ENCODE measurements at regions not wholly inside any gene's neighbourhood (a gene's known extent, or its start where the extent isn't known, plus 50 kb on each side); places are given as distances from the start of the nearest gene placed in this dataset.

GRCh38 chr7:17060051-17060450 lies 178.3 kb upstream of the AGR3 start:
- no peaks in the 10 kb centered on the region for H3K27me3 Mint-ChIP-seq (ENCODE audit: low read depth)
- H3K9ac ChIP-seq (ENCODE audit: extremely low read depth, insufficient read length, low read length), result no peak overlapping the region
- no peak overlapping the region for H3K4me3 Mint-ChIP-seq
- H2BK5ac ChIP-seq (ENCODE audit: insufficient read length, low read length), result no peak overlapping the region
- H3K23ac ChIP-seq (ENCODE audit: insufficient read length, low read depth, low read length), result no peak overlapping the region
- no peaks in the 10 kb centered on the region for H3K9me3 ChIP-seq (ENCODE audit: control insufficient read depth, low read depth, low read length)
- no peaks in the 10 kb centered on the region for H3K9me3 Mint-ChIP-seq
- H4K20me1 ChIP-seq (ENCODE audit: control insufficient read depth, insufficient read depth, insufficient read length), result no peaks in the 10 kb centered on the region
- TF ChIP-seq, protein P1, sequence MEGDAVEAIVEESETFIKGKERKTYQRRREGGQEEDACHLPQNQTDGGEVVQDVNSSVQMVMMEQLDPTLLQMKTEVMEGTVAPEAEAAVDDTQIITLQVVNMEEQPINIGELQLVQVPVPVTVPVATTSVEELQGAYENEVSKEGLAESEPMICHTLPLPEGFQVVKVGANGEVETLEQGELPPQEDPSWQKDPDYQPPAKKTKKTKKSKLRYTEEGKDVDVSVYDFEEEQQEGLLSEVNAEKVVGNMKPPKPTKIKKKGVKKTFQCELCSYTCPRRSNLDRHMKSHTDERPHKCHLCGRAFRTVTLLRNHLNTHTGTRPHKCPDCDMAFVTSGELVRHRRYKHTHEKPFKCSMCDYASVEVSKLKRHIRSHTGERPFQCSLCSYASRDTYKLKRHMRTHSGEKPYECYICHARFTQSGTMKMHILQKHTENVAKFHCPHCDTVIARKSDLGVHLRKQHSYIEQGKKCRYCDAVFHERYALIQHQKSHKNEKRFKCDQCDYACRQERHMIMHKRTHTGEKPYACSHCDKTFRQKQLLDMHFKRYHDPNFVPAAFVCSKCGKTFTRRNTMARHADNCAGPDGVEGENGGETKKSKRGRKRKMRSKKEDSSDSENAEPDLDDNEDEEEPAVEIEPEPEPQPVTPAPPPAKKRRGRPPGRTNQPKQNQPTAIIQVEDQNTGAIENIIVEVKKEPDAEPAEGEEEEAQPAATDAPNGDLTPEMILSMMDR (conservative IDR thresholded peaks at IDR 0.05), result no peak
- no peak overlapping the region for H4K5ac ChIP-seq (ENCODE audit: insufficient read length, low read depth, low read length)
- H2BK12ac ChIP-seq (ENCODE audit: insufficient read length, low read depth, low read length), result no peak overlapping the region
- no peaks in the 10 kb centered on the region for H3K4me1 ChIP-seq (ENCODE audit: insufficient read depth, low read length)
- H3K79me1 ChIP-seq (ENCODE audit: insufficient read depth, low read depth, low read length, poor library complexity, severe bottlenecking), result no peaks in the 10 kb centered on the region
- H3K79me2 ChIP-seq (ENCODE audit: insufficient read depth, low read length), result no peaks in the 10 kb centered on the region
- H3K27ac Mint-ChIP-seq, result no peak overlapping the region
- no peak overlapping the region for H2BK20ac ChIP-seq (ENCODE audit: low read depth, low read length, poor library complexity, severe bottlenecking)
- H2AFZ ChIP-seq (ENCODE audit: low read length), result no peak overlapping the region
- no CpG with 5 or more reads among the region's 3 CpGs for WGBS (ENCODE audit: extremely low coverage, insufficient read length, low lambda C conversion rate)
- no peaks in the 10 kb centered on the region for H3K23me2 ChIP-seq (ENCODE audit: insufficient read length, low read depth, low read length, poor library complexity, severe bottlenecking)
- H4K91ac ChIP-seq (ENCODE audit: insufficient read length, low read depth, low read length), result no peak overlapping the region
- no peaks in the 10 kb centered on the region for H3K4me1 Mint-ChIP-seq
- H3K4ac ChIP-seq (ENCODE audit: low read depth, low read length), result no peak overlapping the region
- no peak overlapping the region for H3K14ac ChIP-seq (ENCODE audit: insufficient read depth, low read length)
- H3K27ac ChIP-seq (ENCODE audit: insufficient read length, low read depth, low read length), result no peak overlapping the region
- H3K56ac ChIP-seq (ENCODE audit: insufficient read length, low read depth, low read length), result no peak overlapping the region
- H2AK5ac ChIP-seq (ENCODE audit: insufficient read length, low read length), result no peak overlapping the region
- no peak for DNase-seq
- H3K4me2 ChIP-seq (ENCODE audit: insufficient read depth, insufficient read length, low read length), result no peak overlapping the region
- H3K18ac ChIP-seq (ENCODE audit: insufficient read length, low read depth, low read length), result no peak overlapping the region
- no peak overlapping the region for H3T11ph ChIP-seq (ENCODE audit: low read length)
- H4K8ac ChIP-seq (replicated peaks; ENCODE audit: insufficient read length, low read depth, low read length), result no peak overlapping the region
- H3K36me3 Mint-ChIP-seq (ENCODE audit: insufficient read depth in 1 of 3, low read depth in 3 of 3), result no peaks in the 10 kb centered on the region
- H3K27me3 ChIP-seq (ENCODE audit: insufficient read depth, low read length), result no peaks in the 10 kb centered on the region
- no peak overlapping the region for H2BK120ac ChIP-seq (ENCODE audit: low read depth, low read length, poor library complexity, severe bottlenecking)
- no peak overlapping the region for H2BK15ac ChIP-seq (ENCODE audit: low read depth, low read length)
